HEK293 (cell line): ENCODE measurements at regions not wholly inside any gene's neighbourhood (a gene's known extent, or its start where the extent isn't known, plus 50 kb on each side); places are given as distances from the start of the nearest gene placed in this dataset.

ENCODE experiments used
- CTCF ChIA-PET: fragments of 350-600 bp; formaldehyde crosslinking; extraction: SDS; loops from one replicate; lab custom pipeline; 2021; ENCODE audit warnings: antibody characterized with exemption; lab: Yijun Ruan, JAX
- POLR2A ChIA-PET: fragments of 300-600 bp; formaldehyde crosslinking; extraction: SDS; loops from one replicate; lab custom pipeline; 2020; ENCODE audit warnings: antibody characterized with exemption, inconsistent platforms; lab: Yijun Ruan, JAX
- H3K27ac ChIP-seq: fragments of 200-500 bp; sonication (Bioruptor generic); 2 replicates; pipeline ENCODE4 v1.5.1; 2014; ENCODE audit warnings: low read depth, low read length, control low read depth, inconsistent platforms; ENCODE audit errors: extremely low read depth
- H3K36me3 ChIP-seq, 2 experiments: fragments of 200-500 bp in 1 of 2; sonication (Bioruptor generic) in 1 of 2; 1 replicate in 1 of 2; 2 replicates in 1 of 2; pipeline ENCODE4 v1.5.1; 2014 to 2017; ENCODE audit warnings: inconsistent platforms in 2 of 2, low read length in 2 of 2; ENCODE audit not compliant: control insufficient read depth in 2 of 2, insufficient read depth in 1 of 2
- H3K4me1 ChIP-seq: fragments of 200-500 bp; sonication (Bioruptor generic); 2 replicates; pipeline ENCODE4 v1.5.1; 2014; ENCODE audit warnings: mild to moderate bottlenecking, low read length, inconsistent platforms; ENCODE audit not compliant: control insufficient read depth, insufficient read depth
- H3K4me3 ChIP-seq: 2 replicates; pipeline ENCODE4 v1.5.1; 2011; ENCODE audit warnings: low read depth, mild to moderate bottlenecking, control low read depth, low read length, moderate library complexity
- H3K9me3 ChIP-seq: fragments of 200-500 bp; sonication (Bioruptor generic); 2 replicates; pipeline ENCODE4 v1.5.1; 2014; ENCODE audit warnings: low read depth, low read length, inconsistent platforms; ENCODE audit not compliant: control insufficient read depth, insufficient read depth
- HOXC10 ChIP-seq: sonication (generic); formaldehyde crosslinking; IDR thresholded peaks from 2 replicates; pipeline ENCODE4 v1.8.1; 2023; ENCODE audit warnings: mild to moderate bottlenecking, missing genetic modification reagents
- KLF10 ChIP-seq: fragments of 450-650 bp; IDR thresholded peaks from 2 replicates; pipeline ENCODE4 v1.5.1; 2018; ENCODE audit warnings: missing biosample characterization, mild to moderate bottlenecking, missing genetic modification characterization
- PRDM1 ChIP-seq: fragments of 450-650 bp; formaldehyde crosslinking; IDR thresholded peaks from 2 replicates; pipeline ENCODE4; 2016; ENCODE audit warnings: missing biosample characterization, missing genetic modification characterization
- SP2 ChIP-seq: fragments of 450-650 bp; formaldehyde crosslinking; IDR thresholded peaks from 2 replicates; pipeline ENCODE4 v1.5.1; 2016; ENCODE audit warnings: missing biosample characterization, missing genetic modification characterization
- TCF7L2 ChIP-seq: IDR thresholded peaks from 2 replicates; pipeline ENCODE4 v1.6.1; 2011; ENCODE audit warnings: low read depth, mild to moderate bottlenecking, inconsistent platforms, low read length, moderate library complexity, borderline replicate concordance
- ZBTB1 ChIP-seq: fragments of 450-650 bp; formaldehyde crosslinking; IDR thresholded peaks from 2 replicates; pipeline ENCODE4 v1.5.1; 2016; ENCODE audit warnings: missing biosample characterization, missing genetic modification characterization
- ZBTB11 ChIP-seq: fragments of 450-650 bp; formaldehyde crosslinking; conservative IDR thresholded peaks from 2 replicates; pipeline ENCODE4 v1.5.1; 2016; ENCODE audit warnings: low read depth, missing biosample characterization, missing genetic modification characterization
- ZFP37 ChIP-seq: fragments of 450-650 bp; formaldehyde crosslinking; IDR thresholded peaks from 2 replicates; pipeline ENCODE4 v1.5.1; 2016; ENCODE audit warnings: missing biosample characterization, missing genetic modification characterization
- ZFP69B ChIP-seq: fragments of 450-650 bp; formaldehyde crosslinking; IDR thresholded peaks from 2 replicates; pipeline ENCODE4 v1.5.1; 2016; ENCODE audit warnings: missing biosample characterization, missing genetic modification characterization
- ZNF16 ChIP-seq: fragments of 450-650 bp; formaldehyde crosslinking; IDR thresholded peaks from 2 replicates; pipeline ENCODE4 v1.5.1; 2016; ENCODE audit warnings: low read depth, missing biosample characterization, missing genetic modification characterization
- ZNF248 ChIP-seq: fragments of 450-650 bp; formaldehyde crosslinking; IDR thresholded peaks from 2 replicates; pipeline ENCODE4 v1.5.1; 2017; ENCODE audit warnings: missing biosample characterization, missing genetic modification characterization
- ZNF26 ChIP-seq: fragments of 450-650 bp; formaldehyde crosslinking; IDR thresholded peaks from 2 replicates; pipeline ENCODE4 v1.5.1; 2016; ENCODE audit warnings: missing biosample characterization, missing genetic modification characterization
- ZNF366 ChIP-seq: fragments of 450-650 bp; formaldehyde crosslinking; conservative IDR thresholded peaks from 2 replicates; pipeline ENCODE4 v1.5.1; 2016; ENCODE audit warnings: missing biosample characterization, missing genetic modification characterization
- ZNF394 ChIP-seq: fragments of 450-650 bp; formaldehyde crosslinking; IDR thresholded peaks from 2 replicates; pipeline ENCODE4 v1.5.1; 2016; ENCODE audit warnings: missing biosample characterization, missing genetic modification characterization, mild to moderate bottlenecking, moderate library complexity, borderline replicate concordance
- ZNF488 ChIP-seq: fragments of 450-650 bp; formaldehyde crosslinking; IDR thresholded peaks from 2 replicates; pipeline ENCODE4 v1.5.1; 2016; ENCODE audit warnings: missing biosample characterization, missing genetic modification characterization
- ZNF610 ChIP-seq: fragments of 450-650 bp; formaldehyde crosslinking; IDR thresholded peaks from 2 replicates; pipeline ENCODE4 v1.5.1; 2016; ENCODE audit warnings: missing biosample characterization, missing genetic modification characterization, borderline replicate concordance
- ZNF626 ChIP-seq: fragments of 450-650 bp; sonication (Bioruptor Pico); formaldehyde crosslinking; IDR thresholded peaks from 2 replicates; pipeline ENCODE4 v1.5.1; 2018; ENCODE audit warnings: missing biosample characterization, missing genetic modification characterization, inconsistent platforms
- TF ChIP-seq, protein P1 (sequence below): fragments of 450-650 bp; formaldehyde crosslinking; IDR thresholded peaks from 2 replicates; pipeline ENCODE4; 2016; ENCODE audit warnings: missing biosample characterization, missing genetic modification characterization
- TF ChIP-seq, protein P2 (sequence below): fragments of 450-650 bp; formaldehyde crosslinking; optimal IDR thresholded peaks from 2 replicates; pipeline ENCODE3; 2016; ENCODE audit warnings: missing biosample characterization, mild to moderate bottlenecking, missing genetic modification characterization
- TF ChIP-seq, protein P3 (sequence below): fragments of 450-650 bp; formaldehyde crosslinking; IDR thresholded peaks from 2 replicates; pipeline ENCODE4 v1.5.0; 2017; ENCODE audit warnings: missing biosample characterization, missing genetic modification characterization, borderline replicate concordance

DNA sequence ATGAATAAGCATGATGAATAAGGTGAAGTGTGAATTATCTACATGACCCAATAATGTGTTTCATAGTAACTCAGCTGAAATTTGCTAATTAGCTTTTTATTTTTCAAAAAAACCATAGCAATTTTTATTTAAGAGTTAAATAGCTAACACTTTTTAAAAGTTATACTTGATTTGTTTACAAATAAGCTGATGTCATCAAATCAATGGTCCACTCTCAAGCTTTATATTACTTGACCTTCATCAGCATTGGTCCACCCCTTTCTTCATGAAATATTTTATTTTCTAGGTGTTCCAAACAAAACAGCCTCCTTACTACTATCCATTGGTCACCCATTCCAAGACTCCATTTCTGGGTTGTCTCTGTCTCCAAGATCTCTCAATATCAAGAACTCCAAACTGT lies 649.0 kb upstream of the TENM3 start:
- Histone ChIP-seq H3K36me3 (no peaks in the 10 kb centered on the region), H3K4me3 (no peak overlapping the region), H3K9me3 (no peaks in the 10 kb centered on the region), H3K27ac (no peak overlapping the region), H3K4me1 (no peaks in the 10 kb centered on the region)
- TF ChIP-seq ZNF610 (no peak), ZFP69B (tag by site-specific recombination) (no peak), ZNF16 (tag by site-specific recombination) (no peak), ZNF394 (tag by site-specific recombination) (no peak), PRDM1 (no peak), ZNF626 (tag by site-specific recombination) (no peak), ZNF248 (no peak), ZNF366 (no peak), ZNF488 (tag by site-specific recombination) (no peak)
- TF ChIP-seq, protein P1, sequence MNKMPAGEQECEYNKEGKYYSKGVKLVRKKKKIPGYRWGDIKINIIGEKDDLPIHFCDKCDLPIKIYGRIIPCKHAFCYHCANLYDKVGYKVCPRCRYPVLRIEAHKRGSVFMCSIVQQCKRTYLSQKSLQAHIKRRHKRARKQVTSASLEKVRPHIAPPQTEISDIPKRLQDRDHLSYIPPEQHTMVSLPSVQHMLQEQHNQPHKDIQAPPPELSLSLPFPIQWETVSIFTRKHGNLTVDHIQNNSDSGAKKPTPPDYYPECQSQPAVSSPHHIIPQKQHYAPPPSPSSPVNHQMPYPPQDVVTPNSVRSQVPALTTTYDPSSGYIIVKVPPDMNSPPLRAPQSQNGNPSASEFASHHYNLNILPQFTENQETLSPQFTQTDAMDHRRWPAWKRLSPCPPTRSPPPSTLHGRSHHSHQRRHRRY (tag by site-specific recombination): no peak
- ChIA-PET POLR2A (no interaction called here), CTCF (interaction anchor here (0.6 to 0.7 kb wide), 2 partner anchors 66 to 516 kb away, joined by 3 read pairs; no protein-coding TSS in a partner anchor)

DNA sequence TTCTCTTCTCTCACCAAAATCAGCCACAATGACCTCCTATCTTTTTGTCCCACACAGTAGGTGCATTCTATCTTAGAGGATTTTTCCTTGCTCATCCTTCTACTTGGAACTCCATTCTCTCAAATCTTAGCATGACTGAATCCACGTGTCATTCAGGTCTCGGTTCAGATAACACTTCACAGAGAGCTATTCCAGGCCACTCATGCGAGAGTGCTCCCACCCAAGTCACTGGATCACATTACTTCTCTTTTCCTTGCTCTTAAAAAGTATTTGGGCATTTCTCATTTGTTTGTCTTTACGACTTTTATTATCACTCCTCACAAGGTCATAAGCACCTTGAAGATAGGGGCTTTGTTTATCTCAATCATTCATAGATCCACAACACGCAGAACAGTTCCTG lies 647.5 kb upstream of the TENM3 start:
- no peak overlapping the region for H3K27ac ChIP-seq
- no peaks in the 10 kb centered on the region for H3K9me3 ChIP-seq
- TF ChIP-seq ZNF26 (no peak), KLF10 (tag by site-specific recombination) (no peak)
- no peaks in the 10 kb centered on the region for H3K36me3 ChIP-seq
- H3K4me1 ChIP-seq: no peaks in the 10 kb centered on the region
- ChIA-PET POLR2A (no interaction called here), CTCF (interaction anchor here (0.5 kb wide), 1 partner anchor 613 kb away, joined by 4 read pairs; no protein-coding TSS in a partner anchor)
- H3K4me3 ChIP-seq: no peak overlapping the region

DNA sequence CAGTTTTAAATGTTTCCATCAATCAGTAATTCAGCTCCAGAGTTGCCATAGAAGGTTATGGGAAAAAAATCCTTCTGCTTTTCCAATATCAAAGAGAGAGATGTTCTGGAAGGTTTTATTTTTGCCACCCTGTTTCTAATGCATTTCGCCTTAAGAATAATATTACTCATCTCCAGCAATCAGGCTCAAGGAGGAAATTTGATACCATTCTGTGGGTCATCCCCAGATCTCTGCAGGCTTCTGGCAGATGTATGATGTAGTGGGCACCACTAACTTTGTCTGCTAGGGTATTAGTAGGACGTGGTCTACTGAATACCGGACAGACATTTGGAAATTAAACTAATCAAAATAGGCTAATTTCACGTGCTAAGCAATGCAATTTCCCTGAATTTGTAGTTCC lies 645.4 kb upstream of the TENM3 start:
- no peak overlapping the region for H3K4me3 ChIP-seq
- ChIA-PET CTCF (interaction anchor here (0.6 kb wide), 1 partner anchor 291 kb away, joined by 3 read pairs; no protein-coding TSS in a partner anchor), POLR2A (interaction anchor here (0.6 kb wide), 1 partner anchor 13 kb away, joined by 3 read pairs; no protein-coding TSS in a partner anchor)
- no peaks in the 10 kb centered on the region for H3K9me3 ChIP-seq
- TF ChIP-seq TCF7L2 (no peak), ZBTB11 (no peak), ZBTB1 (no peak), HOXC10 (CRISPR knock-in tag) (no peak), ZFP37 (no peak), SP2 (tag by site-specific recombination) (no peak)
- TF ChIP-seq, protein P2, sequence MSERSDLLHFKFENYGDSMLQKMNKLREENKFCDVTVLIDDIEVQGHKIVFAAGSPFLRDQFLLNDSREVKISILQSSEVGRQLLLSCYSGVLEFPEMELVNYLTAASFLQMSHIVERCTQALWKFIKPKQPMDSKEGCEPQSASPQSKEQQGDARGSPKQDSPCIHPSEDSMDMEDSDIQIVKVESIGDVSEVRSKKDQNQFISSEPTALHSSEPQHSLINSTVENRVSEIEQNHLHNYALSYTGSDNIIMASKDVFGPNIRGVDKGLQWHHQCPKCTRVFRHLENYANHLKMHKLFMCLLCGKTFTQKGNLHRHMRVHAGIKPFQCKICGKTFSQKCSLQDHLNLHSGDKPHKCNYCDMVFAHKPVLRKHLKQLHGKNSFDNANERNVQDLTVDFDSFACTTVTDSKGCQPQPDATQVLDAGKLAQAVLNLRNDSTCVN (tag by site-specific recombination): no peak
- TF ChIP-seq, protein P3, sequence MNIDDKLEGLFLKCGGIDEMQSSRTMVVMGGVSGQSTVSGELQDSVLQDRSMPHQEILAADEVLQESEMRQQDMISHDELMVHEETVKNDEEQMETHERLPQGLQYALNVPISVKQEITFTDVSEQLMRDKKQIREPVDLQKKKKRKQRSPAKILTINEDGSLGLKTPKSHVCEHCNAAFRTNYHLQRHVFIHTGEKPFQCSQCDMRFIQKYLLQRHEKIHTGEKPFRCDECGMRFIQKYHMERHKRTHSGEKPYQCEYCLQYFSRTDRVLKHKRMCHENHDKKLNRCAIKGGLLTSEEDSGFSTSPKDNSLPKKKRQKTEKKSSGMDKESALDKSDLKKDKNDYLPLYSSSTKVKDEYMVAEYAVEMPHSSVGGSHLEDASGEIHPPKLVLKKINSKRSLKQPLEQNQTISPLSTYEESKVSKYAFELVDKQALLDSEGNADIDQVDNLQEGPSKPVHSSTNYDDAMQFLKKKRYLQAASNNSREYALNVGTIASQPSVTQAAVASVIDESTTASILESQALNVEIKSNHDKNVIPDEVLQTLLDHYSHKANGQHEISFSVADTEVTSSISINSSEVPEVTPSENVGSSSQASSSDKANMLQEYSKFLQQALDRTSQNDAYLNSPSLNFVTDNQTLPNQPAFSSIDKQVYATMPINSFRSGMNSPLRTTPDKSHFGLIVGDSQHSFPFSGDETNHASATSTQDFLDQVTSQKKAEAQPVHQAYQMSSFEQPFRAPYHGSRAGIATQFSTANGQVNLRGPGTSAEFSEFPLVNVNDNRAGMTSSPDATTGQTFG (tag by site-specific recombination): no peak
- H3K27ac ChIP-seq: no peak overlapping the region
- H3K4me1 ChIP-seq: no peaks in the 10 kb centered on the region
- no peaks in the 10 kb centered on the region for H3K36me3 ChIP-seq
